Liver (tissue), 2 donors: ENCODE measurements at regions not wholly inside any gene's neighbourhood (a gene's known extent, or its start where the extent isn't known, plus 50 kb on each side); places are given as distances from the start of the nearest gene placed in this dataset.

Experiments
- CTCF ChIP-seq: fragments of 150-350 bp; IDR thresholded peaks from 2 replicates; pipeline ENCODE4 v1.5.1; 2017; ENCODE audit warnings: improper control_type of control experiment, low read depth, low read length; ENCODE audit not compliant: missing input control
- MAX ChIP-seq: IDR thresholded peaks from 2 replicates; pipeline ENCODE4 v1.6.1; 2016; ENCODE audit warnings: antibody characterized with exemption
- REST ChIP-seq: IDR thresholded peaks from 2 replicates; pipeline ENCODE4 v1.6.1; 2016; ENCODE audit warnings: antibody characterized with exemption, mild to moderate bottlenecking
- donor health status: healthy.

DNA sequence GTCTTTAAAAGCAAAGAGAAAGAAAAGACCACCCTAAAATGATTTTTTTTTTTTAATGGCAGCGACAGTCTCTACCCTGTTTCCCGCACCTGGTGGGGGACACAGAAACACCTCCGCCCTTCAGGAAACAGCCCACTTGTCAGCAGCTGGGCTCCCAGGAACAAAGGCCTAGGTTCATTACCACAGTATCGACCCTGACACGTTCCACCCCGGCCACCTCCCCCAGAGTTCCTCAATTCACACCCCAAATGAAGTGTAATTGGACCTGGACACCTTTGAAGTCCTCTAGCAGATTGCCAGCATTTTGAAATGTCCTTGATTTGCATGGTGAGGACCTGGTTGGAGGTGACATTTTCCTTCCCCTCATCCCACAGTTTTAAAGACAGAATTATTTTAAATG lies 175.0 kb upstream of the BCOR start:
- no peak for TF ChIP-seq CTCF
- TF ChIP-seq MAX = no peak
- no peak for TF ChIP-seq REST
